SU-DHL-6 (cell line): ENCODE measurements at regions not wholly inside any gene's neighbourhood (a gene's known extent, or its start where the extent isn't known, plus 50 kb on each side); places are given as distances from the start of the nearest gene placed in this dataset.

Source experiments
- H2AFZ ChIP-seq: fragments of 200-600 bp; sonication (generic); 2 replicates; pipeline ENCODE4 v1.6.1; 2014; ENCODE audit warnings: low read depth, mild to moderate bottlenecking, moderate library complexity, mixed read lengths, antibody characterized with exemption, low read length; ENCODE audit not compliant: severe bottlenecking
- H3F3A ChIP-seq: fragments of 200-600 bp; shearing (Covaris generic); 2 replicates; pipeline ENCODE4 v1.6.0; 2016; ENCODE audit warnings: antibody characterized with exemption, mild to moderate bottlenecking; ENCODE audit not compliant: insufficient read depth
- H3K27ac ChIP-seq: fragments of 200-600 bp; sonication (generic); 2 replicates; pipeline ENCODE4 v1.5.1; 2016; ENCODE audit warnings: low read depth, mild to moderate bottlenecking, low read length, moderate library complexity, mixed read lengths
- H3K27me3 ChIP-seq: fragments of 200-600 bp; sonication (generic), shearing (Covaris generic); 2 replicates; pipeline ENCODE4 v1.6.0; 2014; ENCODE audit warnings: mild to moderate bottlenecking, low read length
- H3K36me3 ChIP-seq: fragments of 200-600 bp; sonication (generic); 2 replicates; pipeline ENCODE4 v1.6.1; 2014; ENCODE audit warnings: mild to moderate bottlenecking, low read length, mixed read lengths
- H3K4me2 ChIP-seq: fragments of 300-600, 200-600 bp; shearing (Covaris generic), sonication (generic); 2 replicates; pipeline ENCODE4 v1.6.0; 2014; ENCODE audit warnings: low read length, low read depth, mild to moderate bottlenecking; ENCODE audit not compliant: poor library complexity, severe bottlenecking
- H3K4me3 ChIP-seq: fragments of 200-600 bp; sonication (generic); 2 replicates; pipeline ENCODE4 v1.5.1; 2014; ENCODE audit warnings: antibody characterized with exemption, low read length, mild to moderate bottlenecking, mixed read lengths; ENCODE audit not compliant: insufficient read depth, poor library complexity, severe bottlenecking
- H3K79me2 ChIP-seq: fragments of 200-600 bp; sonication (generic); 2 replicates; pipeline ENCODE4 v1.6.1; 2014; ENCODE audit warnings: mild to moderate bottlenecking, low read length, moderate library complexity; ENCODE audit not compliant: insufficient read depth
- H3K9ac ChIP-seq: fragments of 200-600 bp; sonication (generic); 2 replicates; pipeline ENCODE4 v1.7.0; 2014; ENCODE audit warnings: mild to moderate bottlenecking, low read length
- H3K9me2 ChIP-seq: fragments of 200-600 bp; sonication (generic); replicated peaks from 2 replicates; pipeline ENCODE4 v1.6.1; 2014; ENCODE audit warnings: low read length; ENCODE audit not compliant: insufficient read depth
- H3K9me3 ChIP-seq: fragments of 200-600 bp; sonication (generic); 2 replicates; pipeline ENCODE4 v1.6.1; 2014; ENCODE audit warnings: low read length, mixed read lengths; ENCODE audit not compliant: insufficient read depth
- H4K20me1 ChIP-seq: fragments of 200-600 bp; sonication (generic); 2 replicates; pipeline ENCODE4 v1.6.1; 2014; ENCODE audit warnings: low read depth, mild to moderate bottlenecking, antibody characterized with exemption, low read length, moderate library complexity, mixed read lengths
- CTCF ChIP-seq: fragments of 200-600 bp; sonication (generic); IDR thresholded peaks from one replicate; pipeline ENCODE4 v1.5.1; 2017; ENCODE audit warnings: antibody characterized with exemption, mild to moderate bottlenecking, low read length, moderate library complexity; ENCODE audit not compliant: insufficient read depth, poor library complexity, severe bottlenecking
- EZH2phosphoT487 ChIP-seq: fragments of 200-600 bp; sonication (generic), shearing (Covaris generic); conservative IDR thresholded peaks from 2 replicates; pipeline ENCODE4 v1.6.1; 2018; ENCODE audit warnings: mild to moderate bottlenecking, antibody characterized with exemption, low read length, moderate library complexity, mixed read lengths

- H3K9me3 ChIP-seq = no peaks in the 10 kb centered on the region
- no peak overlapping the region for H2AFZ ChIP-seq
- H4K20me1 ChIP-seq = no peaks in the 10 kb centered on the region
Observed at GRCh38 chr13:31455581-31455980, 255.8 kb downstream of the B3GLCT start.

GRCh38 chr13:31456056-31456455 is 256.3 kb downstream of the B3GLCT start:
- Histone ChIP-seq H2AFZ (no peak overlapping the region), H3K9me2 (no peaks in the 10 kb centered on the region), H3K27ac (no peak overlapping the region), H3K4me2 (no peak overlapping the region), H3F3A (no peaks in the 10 kb centered on the region), H3K4me3 (no peak overlapping the region), H3K36me3 (no peaks in the 10 kb centered on the region), H4K20me1 (no peaks in the 10 kb centered on the region), H3K79me2 (no peaks in the 10 kb centered on the region), H3K9ac (no peak overlapping the region), H3K9me3 (no peaks in the 10 kb centered on the region), H3K27me3 (no peaks in the 10 kb centered on the region)
- TF ChIP-seq CTCF = no peak
- TF ChIP-seq EZH2phosphoT487 = no peak

More at GRCh38 chr13:31455581-31455980, 255.8 kb downstream of the B3GLCT start:
- no peaks in the 10 kb centered on the region for H3K79me2 ChIP-seq
- no peaks in the 10 kb centered on the region for H3K27me3 ChIP-seq
- H3K9me2 ChIP-seq = no peaks in the 10 kb centered on the region
- no peak overlapping the region for H3K27ac ChIP-seq
- no peak overlapping the region for H3K4me2 ChIP-seq
- H3K36me3 ChIP-seq = no peaks in the 10 kb centered on the region
- H3K4me3 ChIP-seq = no peak overlapping the region
- no peaks in the 10 kb centered on the region for H3F3A ChIP-seq
- TF ChIP-seq CTCF = no peak
- no peak for TF ChIP-seq EZH2phosphoT487
- no peak overlapping the region for H3K9ac ChIP-seq

- H3K36me3 ChIP-seq = no peaks in the 10 kb centered on the region
- no peak overlapping the region for H3K9ac ChIP-seq
- no peaks in the 10 kb centered on the region for H3F3A ChIP-seq
- no peak overlapping the region for H3K4me3 ChIP-seq
- no peak overlapping the region for H3K27ac ChIP-seq
- no peak overlapping the region for H3K4me2 ChIP-seq
- H3K27me3 ChIP-seq = no peaks in the 10 kb centered on the region
- no peak for TF ChIP-seq EZH2phosphoT487
- TF ChIP-seq CTCF = no peak
- H3K9me2 ChIP-seq = no peaks in the 10 kb centered on the region
- H3K9me3 ChIP-seq = no peaks in the 10 kb centered on the region
- H4K20me1 ChIP-seq = no peaks in the 10 kb centered on the region
- H2AFZ ChIP-seq = no peak overlapping the region
- no peaks in the 10 kb centered on the region for H3K79me2 ChIP-seq
Observed at GRCh38 chr13:31460061-31460460, 260.3 kb downstream of the B3GLCT start.
